ENCODE measurements at regions not wholly inside any gene's neighbourhood (a gene's known extent, or its start where the extent isn't known, plus 50 kb on each side); places are given as distances from the start of the nearest gene placed in this dataset.
"Not testable (repeated sequence)": the region's sequence is repeated elsewhere in the genome, so short reads cannot be mapped to it uniquely, and the experiment has no call there.

- TF ChIP-seq CTCF (IDR thresholded peaks at IDR 0.05; ENCODE audit: low read depth, low read length); POLR2A (IDR thresholded peaks at IDR 0.05; ENCODE audit: extremely low read depth, insufficient read length); MAX (IDR thresholded peaks at IDR 0.05; ENCODE audit: low read depth, low read length): not testable (repeated sequence)
Observed at GRCh38 chr13:80675442-80675841, 334.5 kb upstream of the SPRY2 start.
